ENCODE measurements at regions not wholly inside any gene's neighbourhood (a gene's known extent, or its start where the extent isn't known, plus 50 kb on each side); places are given as distances from the start of the nearest gene placed in this dataset.

DNA sequence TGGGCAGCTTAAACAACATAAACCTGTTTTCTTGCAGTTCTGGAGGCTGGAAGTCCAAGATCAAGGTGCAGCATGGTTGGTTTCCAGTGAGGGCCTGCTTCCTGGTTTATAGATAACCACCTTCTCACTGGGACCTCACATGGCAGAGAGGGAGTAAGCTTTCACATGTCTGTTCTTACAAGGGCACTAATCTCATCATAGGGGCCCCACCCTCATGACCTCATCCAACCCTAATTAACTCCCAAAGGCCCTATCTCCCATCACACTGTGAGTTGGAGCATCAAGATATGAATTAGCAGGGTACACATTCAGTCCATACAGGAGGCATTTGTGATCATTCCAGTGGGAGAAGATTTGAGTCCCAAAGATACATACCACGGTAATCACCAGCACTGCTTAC, 50.5 kb upstream of the GRIN2A start:
- TF ChIP-seq, protein P1, sequence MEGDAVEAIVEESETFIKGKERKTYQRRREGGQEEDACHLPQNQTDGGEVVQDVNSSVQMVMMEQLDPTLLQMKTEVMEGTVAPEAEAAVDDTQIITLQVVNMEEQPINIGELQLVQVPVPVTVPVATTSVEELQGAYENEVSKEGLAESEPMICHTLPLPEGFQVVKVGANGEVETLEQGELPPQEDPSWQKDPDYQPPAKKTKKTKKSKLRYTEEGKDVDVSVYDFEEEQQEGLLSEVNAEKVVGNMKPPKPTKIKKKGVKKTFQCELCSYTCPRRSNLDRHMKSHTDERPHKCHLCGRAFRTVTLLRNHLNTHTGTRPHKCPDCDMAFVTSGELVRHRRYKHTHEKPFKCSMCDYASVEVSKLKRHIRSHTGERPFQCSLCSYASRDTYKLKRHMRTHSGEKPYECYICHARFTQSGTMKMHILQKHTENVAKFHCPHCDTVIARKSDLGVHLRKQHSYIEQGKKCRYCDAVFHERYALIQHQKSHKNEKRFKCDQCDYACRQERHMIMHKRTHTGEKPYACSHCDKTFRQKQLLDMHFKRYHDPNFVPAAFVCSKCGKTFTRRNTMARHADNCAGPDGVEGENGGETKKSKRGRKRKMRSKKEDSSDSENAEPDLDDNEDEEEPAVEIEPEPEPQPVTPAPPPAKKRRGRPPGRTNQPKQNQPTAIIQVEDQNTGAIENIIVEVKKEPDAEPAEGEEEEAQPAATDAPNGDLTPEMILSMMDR (IDR thresholded peaks at IDR 0.05): no peak
- no peak for TF ChIP-seq POLR2A (IDR thresholded peaks at IDR 0.05)

All from tibial nerve (tissue), 3 donors.